DMS153 treated with DMSO at 0.1 percent for 48 hours (cell line): ENCODE measurements at regions not wholly inside any gene's neighbourhood (a gene's known extent, or its start where the extent isn't known, plus 50 kb on each side); places are given as distances from the start of the nearest gene placed in this dataset.
"Not testable (repeated sequence)": the region's sequence is repeated elsewhere in the genome, so short reads cannot be mapped to it uniquely, and the experiment has no call there.

Experiments
- DNase-seq: peaks from one replicate; lab custom pipeline; 2025; ENCODE audit not compliant: unreplicated experiment; lab: John Stamatoyannopoulos, UW

DNA sequence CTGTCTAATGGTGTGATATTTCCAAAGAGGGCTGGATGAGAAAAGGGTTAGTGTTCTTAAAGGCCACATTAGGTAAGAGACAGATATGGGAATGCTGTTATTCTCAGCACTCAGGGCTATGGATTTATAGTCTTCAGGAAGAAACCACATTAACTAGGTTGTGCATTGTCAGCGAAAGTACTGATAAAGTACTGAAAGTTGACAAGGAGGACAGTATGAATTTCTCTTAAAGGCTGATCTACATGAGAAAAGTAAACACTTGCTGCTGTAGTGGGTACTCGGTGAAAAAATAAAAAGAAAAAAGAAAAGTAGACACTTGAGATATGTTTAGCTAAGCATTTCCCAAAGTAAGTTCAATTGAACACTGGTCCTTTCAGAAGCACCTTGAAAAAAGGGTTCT, 381.0 kb upstream of the RPS23 start:
- DNase-seq, result no peak

DNA sequence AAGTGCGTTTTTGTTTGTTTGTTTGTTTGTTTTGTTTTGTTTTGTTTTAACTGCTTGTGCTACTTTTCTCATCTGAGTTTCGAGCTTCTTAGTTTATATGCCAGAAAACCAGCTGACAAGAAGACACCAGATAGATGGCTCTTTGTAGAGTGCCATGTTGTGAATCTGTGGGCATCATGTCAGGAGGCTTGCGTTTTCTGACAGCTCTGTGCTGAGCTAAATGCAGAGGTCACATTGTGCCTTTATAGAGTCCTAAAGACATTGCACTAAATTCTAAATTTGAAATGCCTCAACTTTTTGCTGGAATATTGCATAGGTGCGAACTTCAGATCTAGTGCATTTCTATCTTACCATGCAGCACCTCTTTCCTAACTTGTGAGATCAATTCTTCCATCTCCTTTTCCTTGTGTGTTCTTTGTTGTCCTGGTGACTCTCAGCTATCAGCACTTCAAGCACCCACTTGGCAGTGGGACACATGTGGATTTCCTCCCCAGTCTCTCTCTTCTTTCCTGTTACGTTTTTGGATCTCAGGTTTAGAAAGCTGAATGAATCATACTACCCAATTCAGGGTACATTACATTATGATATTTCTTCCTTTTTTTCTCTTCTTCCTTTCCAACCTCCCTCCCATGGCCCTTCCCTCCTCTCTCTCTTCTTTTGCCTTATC, 379.0 kb upstream of the RPS23 start:
- DNase-seq, result no peak

DNA sequence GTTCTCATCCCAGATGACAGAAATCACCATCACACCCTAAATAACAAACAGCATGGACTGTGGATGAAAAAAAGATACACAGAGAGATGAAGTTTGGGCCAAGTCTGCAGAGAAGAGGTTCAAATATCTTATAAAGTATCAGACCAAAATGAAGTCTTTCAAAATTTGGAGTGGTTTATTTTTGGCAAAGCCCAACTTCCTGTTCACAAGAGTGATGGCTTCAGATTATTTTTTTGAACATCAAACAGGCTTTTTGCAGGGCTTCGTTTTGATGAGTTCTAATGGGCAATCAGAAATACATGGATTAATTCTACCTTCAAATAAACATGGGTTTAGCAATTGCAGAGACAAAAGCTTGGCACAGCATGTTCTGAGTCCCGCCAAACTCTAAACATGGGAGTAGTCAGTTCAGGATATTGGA, 378.2 kb upstream of the RPS23 start:
- DNase-seq, result no peak

DNA sequence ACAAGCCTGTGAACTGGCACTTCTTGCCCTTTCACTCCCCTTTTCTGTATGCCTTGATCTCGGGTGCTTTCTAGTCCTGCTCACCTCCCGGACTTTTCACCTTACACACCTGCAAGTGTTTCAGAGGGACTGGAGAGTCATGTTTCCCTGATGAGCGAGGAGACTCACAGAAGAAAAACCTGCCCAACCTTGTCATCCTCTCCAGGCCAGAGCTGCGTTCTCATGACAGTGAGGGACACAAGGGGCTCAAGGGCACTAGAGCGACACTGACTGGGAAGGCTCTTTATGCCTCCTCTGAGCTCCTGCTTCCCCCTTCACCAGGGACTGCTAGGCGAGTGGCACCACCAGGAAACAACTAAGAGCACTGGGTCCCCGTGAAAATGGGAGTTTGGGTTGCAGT, 376.9 kb upstream of the RPS23 start:
- no peak for DNase-seq

DNA sequence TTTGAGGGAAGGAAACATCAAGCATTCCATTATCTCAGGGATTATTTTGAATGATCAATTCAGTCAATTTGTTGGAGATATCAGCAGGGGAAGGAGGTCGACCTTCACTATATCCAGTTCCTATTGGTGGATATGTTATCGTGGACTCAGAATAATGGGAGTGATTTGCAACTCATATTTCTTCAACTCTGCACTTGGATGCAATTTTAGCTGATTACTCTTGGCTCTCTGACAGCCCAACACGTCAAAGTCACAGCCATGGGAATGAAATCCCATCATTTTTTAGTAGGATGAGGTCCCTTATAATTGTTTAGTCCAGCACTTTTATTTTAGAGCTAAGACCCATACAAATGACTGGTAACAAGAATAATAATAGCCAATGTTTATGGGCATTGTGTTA, 371.8 kb upstream of the RPS23 start:
- no peak for DNase-seq

DNA sequence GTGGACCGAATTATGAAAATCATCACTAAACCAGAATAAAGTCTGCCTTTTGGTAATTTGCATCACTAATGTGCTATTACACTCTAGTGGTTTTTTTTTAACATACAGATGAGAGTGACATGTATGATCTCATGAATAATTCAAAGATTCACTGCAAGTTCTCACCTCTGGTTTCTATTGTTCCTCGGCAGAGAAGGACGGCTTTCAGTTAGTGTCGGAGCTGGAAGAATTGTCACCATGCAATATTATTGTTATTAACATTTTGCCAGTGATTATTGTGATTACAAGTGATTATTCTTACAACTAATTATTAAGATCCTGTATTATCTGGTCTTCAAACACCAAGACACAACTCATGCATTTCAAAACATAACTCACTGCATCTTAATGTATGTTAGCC, 366.6 kb upstream of the RPS23 start:
- DNase-seq, result no peak

DNA sequence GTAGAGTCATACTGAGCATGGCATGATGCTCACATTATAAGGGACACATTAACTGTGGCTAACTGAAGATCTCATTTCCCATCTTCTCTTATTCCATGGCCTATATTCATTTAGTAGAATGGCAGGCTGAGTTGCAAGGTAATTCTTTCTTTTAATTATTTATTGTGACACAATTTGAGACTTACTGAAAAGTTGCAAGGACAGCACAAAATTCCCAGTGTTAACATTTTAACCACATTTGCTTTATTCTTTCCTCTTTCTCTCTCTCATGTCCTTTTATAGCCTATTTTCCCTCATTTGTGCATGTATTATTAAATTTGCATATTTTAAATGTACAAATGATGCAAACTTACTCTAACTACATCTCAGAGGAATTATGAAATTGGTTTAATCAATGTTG, 366.1 kb upstream of the RPS23 start:
- DNase-seq, result no peak

DNA sequence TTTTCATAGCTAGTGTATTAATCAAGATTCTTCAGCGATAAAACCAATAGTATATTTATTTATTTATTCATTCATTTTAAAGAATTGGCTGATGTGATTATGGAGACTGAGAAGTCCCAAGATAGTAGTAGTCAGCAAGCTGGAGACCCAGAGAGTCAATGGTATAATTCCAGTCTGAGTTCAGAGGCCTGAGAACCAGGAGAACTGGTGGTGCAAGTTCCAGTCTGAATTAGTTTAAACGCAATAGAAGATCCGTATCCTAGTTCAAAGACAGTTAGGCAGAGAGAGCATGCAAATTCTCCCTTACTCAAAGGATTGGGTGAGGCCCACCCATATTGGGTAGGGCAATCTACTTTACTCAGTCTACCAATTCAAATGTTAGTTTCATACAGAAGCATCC, 364.2 kb upstream of the RPS23 start:
- no peak for DNase-seq

DNA sequence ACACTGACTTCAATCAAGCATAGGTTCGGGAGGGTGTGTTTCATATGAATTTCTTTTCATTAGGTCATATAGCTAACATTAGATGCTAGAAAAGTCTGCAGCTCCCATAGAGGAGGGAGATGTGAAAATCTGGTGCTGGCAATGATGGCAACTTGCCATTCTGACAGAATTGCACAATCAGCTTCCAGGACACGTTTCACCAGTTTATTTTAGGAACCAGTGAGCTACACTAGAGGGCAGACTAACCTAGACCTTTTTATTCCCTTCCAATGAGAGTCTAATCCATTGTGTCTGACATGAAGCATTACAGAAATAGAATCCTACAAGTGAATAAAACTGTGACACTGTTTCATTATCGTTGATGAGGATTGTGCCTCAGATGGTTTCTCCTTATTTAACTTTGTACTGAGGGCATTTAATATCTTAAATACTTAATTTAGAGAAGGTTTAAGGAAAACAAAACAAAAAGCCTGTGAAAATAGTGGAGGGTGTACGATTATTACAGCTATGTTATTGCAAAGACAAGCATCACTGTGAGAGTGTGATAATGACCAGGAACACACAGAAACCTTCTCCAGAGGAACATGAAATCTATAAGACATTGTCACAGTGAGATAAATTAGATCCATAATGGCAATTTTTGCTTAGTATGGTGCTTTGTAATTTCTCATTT, 363.3 kb upstream of the RPS23 start:
- peak; percentile 41 for DNase-seq

DNA sequence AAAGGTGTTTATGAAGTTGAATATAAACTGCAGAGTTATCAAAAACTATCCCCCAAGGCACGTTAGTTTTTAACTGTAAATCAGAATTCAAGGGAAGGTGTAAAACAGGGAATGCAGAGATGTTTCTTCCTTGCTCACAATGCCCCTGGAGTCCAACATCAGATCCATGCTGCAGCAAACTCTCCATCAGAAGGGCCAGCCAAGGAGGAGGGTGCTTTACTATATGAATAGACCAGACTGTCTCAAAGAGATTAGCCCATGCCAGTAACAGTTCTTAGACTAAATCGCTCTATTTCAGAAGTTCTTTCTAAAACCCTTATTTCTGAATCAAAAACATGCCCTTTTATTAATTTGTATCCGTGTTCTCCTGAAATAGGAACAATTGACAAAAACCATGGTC, 362.8 kb upstream of the RPS23 start:
- DNase-seq, result no peak

DNA sequence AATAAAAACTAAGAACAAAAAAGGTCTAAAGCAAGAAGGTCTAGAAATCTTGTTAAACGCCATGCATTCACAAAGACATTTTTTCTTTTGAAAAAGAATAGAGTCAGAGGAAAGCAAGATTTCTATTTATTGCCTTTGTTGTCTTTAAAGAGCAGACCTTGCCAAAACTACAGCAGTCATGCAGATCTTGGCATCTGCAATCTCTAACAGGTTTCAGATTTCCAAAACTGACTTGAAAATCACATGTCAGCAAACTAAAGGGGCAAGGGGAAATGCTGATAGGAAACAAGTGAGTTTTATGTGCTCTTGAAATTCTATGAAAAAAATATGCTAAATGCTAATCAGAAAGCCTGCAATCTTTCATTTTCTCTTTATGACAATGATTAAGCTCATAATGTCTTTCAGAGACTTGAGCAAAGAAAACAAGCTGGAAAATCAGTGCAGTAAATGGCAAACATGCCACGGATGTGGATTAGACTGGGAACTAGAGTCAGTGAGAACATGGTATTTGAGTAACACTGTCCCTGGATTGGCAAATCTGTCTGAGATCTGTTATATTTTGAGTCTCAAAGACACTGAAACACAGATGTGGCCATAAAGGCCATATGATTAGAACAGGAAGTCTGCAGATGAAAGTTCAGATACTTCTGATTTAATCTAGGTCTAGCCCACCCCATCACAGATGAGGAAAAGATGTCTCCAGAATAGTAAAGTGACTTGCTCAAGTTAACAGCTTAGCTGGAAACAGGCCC, 361.4 kb upstream of the RPS23 start:
- no peak for DNase-seq

DNA sequence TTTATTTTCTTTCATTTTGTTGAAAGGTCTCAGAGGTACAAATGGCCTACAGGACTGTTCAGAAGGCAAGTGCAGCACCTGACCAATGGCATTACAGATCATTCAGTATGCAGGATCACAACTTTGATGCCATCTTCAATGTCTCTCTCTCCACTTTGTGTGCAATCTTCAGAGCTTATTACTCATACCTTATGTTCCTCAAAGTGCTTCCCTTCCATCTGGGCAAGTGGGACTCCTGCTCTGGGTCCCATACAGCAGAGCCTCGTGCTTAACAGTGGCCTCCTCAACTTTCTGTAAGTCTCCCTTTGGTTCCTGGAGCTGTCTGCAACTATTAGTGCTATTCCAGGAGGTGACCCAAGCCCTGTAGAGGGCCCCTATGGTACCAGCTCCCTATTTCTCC, 358.4 kb upstream of the RPS23 start:
- no peak for DNase-seq

DNA sequence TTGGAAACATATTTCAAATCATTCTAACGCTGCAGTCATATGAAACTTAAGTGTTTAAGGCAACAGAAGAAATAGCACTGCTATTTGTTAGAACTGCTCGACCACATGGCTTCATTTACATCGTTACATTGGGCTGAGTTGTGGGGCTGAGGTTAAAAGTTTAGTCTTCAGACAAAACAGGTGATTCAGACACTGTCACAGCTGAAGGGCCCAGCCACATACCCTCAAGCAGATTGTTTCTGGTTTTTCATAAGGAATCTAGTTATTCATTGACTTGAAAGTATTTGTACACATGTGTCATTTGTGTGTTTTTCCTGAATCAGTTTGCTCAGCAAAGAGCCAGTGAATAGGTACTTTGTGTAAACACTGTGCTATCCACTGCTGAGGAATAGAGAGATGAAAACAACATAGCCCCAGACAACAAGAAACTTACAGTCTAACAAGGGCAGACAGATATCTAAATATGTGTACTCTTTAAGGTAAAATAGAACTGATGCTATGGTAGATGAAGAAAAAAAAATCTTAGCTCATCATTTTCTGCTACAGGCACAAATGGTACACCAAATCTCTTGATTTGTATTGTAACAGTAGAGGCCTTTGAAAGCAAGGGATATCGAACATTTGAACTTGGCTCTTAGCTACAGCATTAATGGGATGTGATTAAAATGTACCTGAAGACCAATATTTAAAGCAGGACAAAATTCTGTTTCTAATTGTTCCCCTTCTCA, 357.6 kb upstream of the RPS23 start:
- DNase-seq, result no peak

DNA sequence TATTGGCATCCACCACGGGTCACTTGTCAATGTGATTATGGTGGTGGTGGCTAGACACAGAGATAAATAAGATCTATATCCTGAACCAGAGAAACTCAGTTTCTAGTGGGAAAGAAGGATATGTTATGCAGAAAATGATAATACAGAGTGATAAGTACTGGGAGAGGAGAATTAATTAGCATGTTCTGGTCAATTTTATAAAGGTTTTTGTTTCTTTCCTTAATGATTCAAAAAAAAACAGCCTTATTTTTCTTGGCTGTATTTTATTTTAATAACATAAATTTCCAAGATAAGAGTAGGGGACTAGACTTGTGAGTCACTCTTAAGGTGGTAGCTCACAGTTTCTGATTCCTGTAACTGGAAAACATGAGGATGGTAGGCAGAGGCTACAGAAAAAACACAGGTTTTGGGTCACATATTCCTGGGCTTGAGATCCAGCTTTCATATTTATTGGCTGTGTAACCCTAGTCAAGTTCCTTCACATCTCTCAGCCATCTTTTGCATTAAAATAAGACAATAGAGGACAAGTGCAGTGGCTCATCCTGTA, 350.3 kb upstream of the RPS23 start:
- no peak for DNase-seq

DNA sequence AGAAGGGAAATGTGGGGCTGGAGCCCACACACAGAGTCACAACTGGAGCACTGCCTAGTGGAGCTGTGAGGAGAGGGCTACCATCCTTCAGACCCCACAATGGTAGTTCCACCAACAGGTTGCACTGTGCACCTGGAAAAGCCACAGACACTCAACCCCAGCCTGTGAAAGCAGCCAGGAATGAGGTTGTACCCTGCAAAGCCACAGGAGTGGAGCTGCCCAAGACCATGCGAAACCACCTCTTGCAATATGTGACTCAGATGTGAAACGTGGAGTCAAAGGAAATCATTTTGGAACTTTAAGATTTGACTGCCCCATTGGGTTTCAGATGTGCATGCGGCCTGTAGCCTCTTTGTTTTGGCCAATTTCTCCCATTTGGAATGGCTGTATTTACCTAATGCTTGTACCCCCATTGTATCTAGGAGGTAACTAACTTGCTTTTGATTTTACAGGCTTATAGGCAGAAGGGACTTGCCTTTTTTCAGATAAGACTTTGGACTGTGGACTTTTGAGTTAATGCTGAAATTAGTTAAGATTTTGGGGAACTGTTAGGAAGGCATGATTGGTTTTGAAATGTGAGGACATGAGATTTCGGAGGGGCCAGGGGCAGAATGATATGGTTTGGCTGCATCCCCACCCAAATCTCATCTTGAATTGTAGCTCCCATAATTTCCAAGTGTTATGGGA, 348.9 kb upstream of the RPS23 start:
- not testable (repeated sequence) for DNase-seq

DNA sequence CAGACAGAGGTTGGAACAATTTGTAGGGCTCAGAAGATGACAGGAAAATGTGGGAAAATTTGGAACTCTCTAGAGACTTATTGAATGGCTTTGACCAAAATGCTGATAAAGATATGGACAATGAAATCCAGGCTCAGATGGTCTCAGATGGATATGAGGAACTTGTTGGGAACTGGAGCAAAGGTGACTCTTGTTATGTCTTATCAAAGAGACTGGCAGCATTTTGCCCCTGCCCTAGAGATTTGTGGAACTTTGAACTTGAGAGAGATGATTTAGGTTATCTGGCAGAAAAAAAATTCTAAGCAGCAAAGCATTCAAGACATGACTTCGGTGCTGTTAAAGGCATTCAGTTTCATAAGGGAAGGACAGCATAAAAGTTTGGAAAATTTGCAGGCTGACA, 347.9 kb upstream of the RPS23 start:
- not testable (repeated sequence) for DNase-seq

DNA sequence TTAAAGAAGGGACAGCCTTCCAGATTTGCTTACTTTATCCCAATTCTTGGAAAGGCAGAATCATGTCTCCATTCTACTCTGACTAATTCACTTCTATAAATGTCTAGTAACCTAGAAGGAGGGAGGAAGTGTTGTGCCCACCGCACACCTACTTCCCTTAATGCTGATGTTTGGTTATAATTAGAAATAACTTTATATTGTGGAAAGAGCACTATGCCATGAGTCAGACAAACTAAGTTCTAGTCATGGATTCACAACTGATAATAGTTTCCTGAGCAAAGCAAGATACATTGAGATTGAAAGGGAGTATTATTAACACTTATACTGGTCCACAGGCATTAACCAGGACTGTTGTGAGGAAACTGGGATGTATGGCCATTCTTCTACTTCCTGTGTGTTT, 345.9 kb upstream of the RPS23 start:
- DNase-seq, result no peak

DNA sequence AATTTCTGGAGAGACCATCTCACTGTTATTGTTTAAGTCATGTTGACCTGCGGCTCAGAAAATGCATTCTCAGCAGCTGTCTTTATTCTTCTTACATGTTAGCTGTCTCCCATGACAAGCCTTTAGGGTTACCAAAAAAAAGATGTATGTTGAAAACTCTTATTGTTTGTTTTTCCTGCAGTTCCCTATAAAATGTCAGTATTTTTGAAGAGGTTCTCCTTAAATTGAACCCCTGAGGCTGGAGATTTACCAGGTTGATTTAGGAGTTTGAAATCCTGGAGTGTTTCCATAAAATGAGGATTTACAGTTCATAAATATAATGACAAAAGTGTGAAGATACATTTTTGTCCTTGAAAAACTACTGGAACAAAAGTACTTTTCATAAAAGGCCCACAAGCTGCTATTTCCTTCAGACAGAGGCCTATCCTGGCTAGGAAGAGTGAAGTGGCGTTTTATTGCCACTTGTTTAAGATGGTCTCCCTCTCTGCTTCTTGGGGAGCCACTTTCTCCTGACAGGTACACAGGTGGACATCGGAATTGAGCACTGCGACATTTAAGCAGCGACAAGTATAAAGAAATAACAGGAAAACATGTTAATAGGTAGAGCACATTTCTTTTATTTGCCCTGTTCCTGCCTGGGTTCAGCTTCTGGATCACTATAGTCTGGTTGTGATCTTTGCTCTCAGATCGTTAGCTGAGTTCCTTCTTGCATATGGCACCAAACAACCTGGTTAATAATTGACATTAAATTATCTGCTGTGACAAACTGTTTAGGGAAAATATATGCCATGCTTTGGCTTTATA, 344.8 kb upstream of the RPS23 start:
- DNase-seq, result no peak

DNA sequence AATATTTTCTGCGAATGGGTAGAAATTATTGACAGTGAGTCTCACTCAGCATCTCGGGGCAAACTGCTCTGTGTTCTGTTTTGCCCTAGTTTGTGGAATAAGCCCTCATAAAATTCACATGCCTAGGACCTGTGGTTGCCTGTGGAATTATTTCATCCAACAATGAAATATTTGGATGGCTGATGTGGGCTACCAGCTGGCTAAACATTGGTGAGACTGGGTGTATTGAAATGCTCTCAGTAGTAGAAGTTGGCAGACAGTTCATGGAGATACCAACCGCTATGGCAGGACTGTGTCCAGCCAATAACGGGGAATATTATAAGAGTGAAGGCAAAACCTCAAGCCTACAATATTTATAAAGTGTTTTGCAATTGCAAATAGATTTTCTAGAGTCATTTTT, 344.1 kb upstream of the RPS23 start:
- no peak for DNase-seq
